H9 (cell line): ENCODE measurements at regions not wholly inside any gene's neighbourhood (a gene's known extent, or its start where the extent isn't known, plus 50 kb on each side); places are given as distances from the start of the nearest gene placed in this dataset.

Source experiments
- DNase-seq: peaks from one replicate; pipeline ENCODE4 v3.0.0-alpha.2; 2017
- H2AFZ ChIP-seq: one replicate; pipeline ENCODE4 v1.6.1; 2013; ENCODE audit warnings: mild to moderate bottlenecking, low read length, control low read depth, moderate library complexity
- H2AK5ac ChIP-seq: 2 replicates; pipeline ENCODE4 v1.6.1; 2013; ENCODE audit warnings: low read length, control low read depth, mixed read lengths; ENCODE audit not compliant: insufficient read length
- H2BK120ac ChIP-seq: one replicate; pipeline ENCODE4 v1.6.1; 2013; ENCODE audit warnings: low read depth, mild to moderate bottlenecking, low read length, control low read depth, inconsistent platforms; ENCODE audit not compliant: poor library complexity, severe bottlenecking
- H2BK12ac ChIP-seq: 2 replicates; pipeline ENCODE4 v1.6.1; 2013; ENCODE audit warnings: low read length, control low read depth, mixed read lengths, low read depth; ENCODE audit not compliant: insufficient read length
- H2BK15ac ChIP-seq: 2 replicates; pipeline ENCODE4 v1.6.1; 2013; ENCODE audit warnings: low read depth, low read length, control low read depth
- H2BK20ac ChIP-seq: one replicate; pipeline ENCODE4 v1.6.1; 2013; ENCODE audit warnings: low read depth, mild to moderate bottlenecking, low read length, control low read depth, inconsistent platforms; ENCODE audit not compliant: poor library complexity, severe bottlenecking
- H2BK5ac ChIP-seq: 2 replicates; pipeline ENCODE4 v1.6.1; 2013; ENCODE audit warnings: low read length, control low read depth, mixed read lengths; ENCODE audit not compliant: insufficient read length
- H3K14ac ChIP-seq: 2 replicates; pipeline ENCODE4 v1.6.1; 2013; ENCODE audit warnings: low read length, control low read depth; ENCODE audit not compliant: insufficient read depth
- H3K18ac ChIP-seq: 2 replicates; pipeline ENCODE4 v1.6.1; 2013; ENCODE audit warnings: low read depth, mild to moderate bottlenecking, mixed read lengths, low read length, control low read depth; ENCODE audit not compliant: insufficient read length
- H3K23ac ChIP-seq: 2 replicates; pipeline ENCODE4 v1.6.1; 2013; ENCODE audit warnings: low read length, control low read depth, mixed read lengths, low read depth; ENCODE audit not compliant: insufficient read length
- H3K23me2 ChIP-seq: 2 replicates; pipeline ENCODE4 v1.6.1; 2013; ENCODE audit warnings: low read depth, mild to moderate bottlenecking, mixed read lengths, low read length, control low read depth; ENCODE audit not compliant: insufficient read length, poor library complexity, severe bottlenecking
- H3K27ac ChIP-seq: 2 replicates; pipeline ENCODE4 v1.5.1; 2013; ENCODE audit warnings: low read length, control low read depth, mixed read lengths, low read depth; ENCODE audit not compliant: insufficient read length
- H3K27me3 ChIP-seq: 2 replicates; pipeline ENCODE4 v1.6.1; 2013; ENCODE audit warnings: low read length, control low read depth, inconsistent platforms; ENCODE audit not compliant: insufficient read depth
- H3K4ac ChIP-seq: 2 replicates; pipeline ENCODE4 v1.6.1; 2013; ENCODE audit warnings: low read depth, mild to moderate bottlenecking, control low read depth, inconsistent platforms, low read length, moderate library complexity
- H3K4me1 ChIP-seq: 2 replicates; pipeline ENCODE4 v1.6.1; 2013; ENCODE audit warnings: low read length, control low read depth, inconsistent platforms; ENCODE audit not compliant: insufficient read depth
- H3K4me2 ChIP-seq: 2 replicates; pipeline ENCODE4 v1.6.1; 2013; ENCODE audit warnings: low read length, control low read depth, mixed read lengths; ENCODE audit not compliant: insufficient read length, insufficient read depth
- H3K56ac ChIP-seq: 2 replicates; pipeline ENCODE4 v1.6.1; 2013; ENCODE audit warnings: low read depth, mild to moderate bottlenecking, mixed read lengths, low read length, control low read depth; ENCODE audit not compliant: insufficient read length
- H3K79me1 ChIP-seq: 2 replicates; pipeline ENCODE4 v1.6.1; 2013; ENCODE audit warnings: low read depth, mild to moderate bottlenecking, moderate library complexity, low read length, control low read depth, inconsistent platforms; ENCODE audit not compliant: insufficient read depth, poor library complexity, severe bottlenecking
- H3K79me2 ChIP-seq: 2 replicates; pipeline ENCODE4 v1.6.1; 2013; ENCODE audit warnings: low read length, control low read depth, inconsistent platforms; ENCODE audit not compliant: insufficient read depth
- H3K9ac ChIP-seq: 2 replicates; pipeline ENCODE4 v1.6.1; 2013; ENCODE audit warnings: low read length, control low read depth, mixed read lengths; ENCODE audit not compliant: insufficient read length; ENCODE audit errors: extremely low read depth
- H3K9me3 ChIP-seq: one replicate; pipeline ENCODE4 v1.6.1; 2013; ENCODE audit warnings: low read depth, low read length, inconsistent platforms; ENCODE audit not compliant: control insufficient read depth
- H3T11ph ChIP-seq: one replicate; pipeline ENCODE4 v1.6.1; 2013; ENCODE audit warnings: mild to moderate bottlenecking, low read length, control low read depth, inconsistent platforms
- H4K20me1 ChIP-seq: one replicate; pipeline ENCODE4 v1.6.1; 2013; ENCODE audit not compliant: control insufficient read depth, insufficient read length, insufficient read depth
- H4K5ac ChIP-seq: 2 replicates; pipeline ENCODE4 v1.6.1; 2013; ENCODE audit warnings: low read depth, mild to moderate bottlenecking, mixed read lengths, low read length, control low read depth; ENCODE audit not compliant: insufficient read length
- H4K8ac ChIP-seq: replicated peaks from 2 replicates; pipeline ENCODE4 v1.6.1; 2013; ENCODE audit warnings: low read length, control low read depth, mixed read lengths, low read depth; ENCODE audit not compliant: insufficient read length
- H4K91ac ChIP-seq: 2 replicates; pipeline ENCODE4 v1.6.1; 2013; ENCODE audit warnings: low read depth, mild to moderate bottlenecking, moderate library complexity, mixed read lengths, low read length, control low read depth; ENCODE audit not compliant: insufficient read length
- H3K27ac Mint-ChIP-seq, 3 experiments: 2 replicates in 2 of 3; 3 replicates in 1 of 3; pipeline ENCODE4 v1.8.0; 2020 to 2021; ENCODE audit warnings: mixed read lengths in 3 of 3, mild to moderate bottlenecking in 1 of 3, moderate library complexity in 1 of 3
- H3K27me3 Mint-ChIP-seq: 2 replicates; pipeline ENCODE4 v1.8.0; 2021; ENCODE audit warnings: low read depth, mild to moderate bottlenecking, moderate library complexity, mixed read lengths
- H3K36me3 Mint-ChIP-seq, 3 experiments: 2 replicates in 2 of 3; 3 replicates in 1 of 3; pipeline ENCODE4 v1.8.0; 2020 to 2021; ENCODE audit warnings: low read depth in 3 of 3, mixed read lengths in 3 of 3; ENCODE audit not compliant: insufficient read depth in 1 of 3
- H3K4me1 Mint-ChIP-seq, 2 experiments: 2 replicates each; pipeline ENCODE4 v1.8.0; 2020; ENCODE audit warnings: mixed read lengths in 2 of 2
- H3K4me3 Mint-ChIP-seq, 2 experiments: 2 replicates in 1 of 2; 3 replicates in 1 of 2; pipeline ENCODE4 v1.8.0; 2020 to 2021; ENCODE audit warnings: mild to moderate bottlenecking in 2 of 2, mixed read lengths in 2 of 2, moderate library complexity in 1 of 2
- H3K9me3 Mint-ChIP-seq, 2 experiments: 2 replicates in 1 of 2; 3 replicates in 1 of 2; pipeline ENCODE4 v1.8.0; 2020; ENCODE audit warnings: mild to moderate bottlenecking in 2 of 2, mixed read lengths in 2 of 2, moderate library complexity in 1 of 2
- CTCF ChIP-seq: fragments of 200-600 bp; sonication (generic); conservative IDR thresholded peaks from 3 replicates; pipeline ENCODE4 v1.8.0; 2021; ENCODE audit warnings: antibody characterized with exemption, mild to moderate bottlenecking
- WGBS: extraction: QIAGEN DNeasy Blood & Tissue Kit; methylation state at CpG from one replicate; pipeline ENCODE4 v1.1.7; 2013; ENCODE audit warnings: missing lambda C conversion rate, low lambda C conversion rate, mixed read lengths; ENCODE audit not compliant: insufficient read length; ENCODE audit errors: extremely low coverage; 5-methylcytosine and 5-hydroxymethylcytosine counted together

- WGBS: no CpG with 5 or more reads among the region's 2 CpGs
- peaks cover 7 to 12% of the 10 kb centered on the region in 2 experiments for H3K4me1 Mint-ChIP-seq
Observed at GRCh38 chr1:29429656-29430055, 193.3 kb downstream of the PTPRU start.

More at GRCh38 chr1:29429656-29430055, 193.3 kb downstream of the PTPRU start:
- Histone ChIP-seq H2BK12ac (no peak overlapping the region), H2AFZ (no peak overlapping the region), H3K79me2 (no peaks in the 10 kb centered on the region), H4K8ac (no peak overlapping the region), H3T11ph (no peak overlapping the region), H3K4me2 (no peak overlapping the region), H3K4ac (no peak overlapping the region), H3K56ac (no peak overlapping the region), H3K23me2 (no peaks in the 10 kb centered on the region), H3K27me3 (no peaks in the 10 kb centered on the region), H4K20me1 (no peaks in the 10 kb centered on the region), H3K79me1 (no peaks in the 10 kb centered on the region), H3K27ac (no peak overlapping the region), H2BK20ac (no peak overlapping the region), H3K9me3 (peaks cover 6% of the 10 kb centered on the region), H2BK5ac (no peak overlapping the region), H3K4me1 (no peaks in the 10 kb centered on the region), H2AK5ac (no peak overlapping the region), H3K9ac (no peak overlapping the region), H3K14ac (no peak overlapping the region), H3K18ac (no peak overlapping the region), H4K5ac (no peak overlapping the region), H2BK120ac (no peak overlapping the region), H2BK15ac (no peak overlapping the region), H4K91ac (no peak overlapping the region), H3K23ac (no peak overlapping the region)
- Mint-ChIP-seq H3K9me3 (peaks cover 16 to 19% of the 10 kb centered on the region in 2 experiments), H3K4me3 (no peak overlapping the region), H3K27me3 (peaks cover 15% of the 10 kb centered on the region), H3K27ac (no peak overlapping the region), H3K36me3 (peaks cover 0 to 15% (median 4%) of the 10 kb centered on the region in 3 experiments; a peak in 4 of 7 replicates)
- no peak for TF ChIP-seq CTCF
- no peak for DNase-seq
